ENCODE measurements at regions not wholly inside any gene's neighbourhood (a gene's known extent, or its start where the extent isn't known, plus 50 kb on each side); places are given as distances from the start of the nearest gene placed in this dataset.

GRCh38 chr11:130634186-130634585 is 185.7 kb downstream of the ADAMTS15 start:
- no peak for TF ChIP-seq CTCF (IDR thresholded peaks at IDR 0.05; ENCODE audit: insufficient read depth, low read length)
- no peak for TF ChIP-seq POLR2AphosphoS5 (IDR thresholded peaks at IDR 0.05; ENCODE audit: low read depth)
- no peak for TF ChIP-seq GABPA (IDR thresholded peaks at IDR 0.05; ENCODE audit: low read depth)
